ENCODE measurements at regions not wholly inside any gene's neighbourhood (a gene's known extent, or its start where the extent isn't known, plus 50 kb on each side); places are given as distances from the start of the nearest gene placed in this dataset.

DNA sequence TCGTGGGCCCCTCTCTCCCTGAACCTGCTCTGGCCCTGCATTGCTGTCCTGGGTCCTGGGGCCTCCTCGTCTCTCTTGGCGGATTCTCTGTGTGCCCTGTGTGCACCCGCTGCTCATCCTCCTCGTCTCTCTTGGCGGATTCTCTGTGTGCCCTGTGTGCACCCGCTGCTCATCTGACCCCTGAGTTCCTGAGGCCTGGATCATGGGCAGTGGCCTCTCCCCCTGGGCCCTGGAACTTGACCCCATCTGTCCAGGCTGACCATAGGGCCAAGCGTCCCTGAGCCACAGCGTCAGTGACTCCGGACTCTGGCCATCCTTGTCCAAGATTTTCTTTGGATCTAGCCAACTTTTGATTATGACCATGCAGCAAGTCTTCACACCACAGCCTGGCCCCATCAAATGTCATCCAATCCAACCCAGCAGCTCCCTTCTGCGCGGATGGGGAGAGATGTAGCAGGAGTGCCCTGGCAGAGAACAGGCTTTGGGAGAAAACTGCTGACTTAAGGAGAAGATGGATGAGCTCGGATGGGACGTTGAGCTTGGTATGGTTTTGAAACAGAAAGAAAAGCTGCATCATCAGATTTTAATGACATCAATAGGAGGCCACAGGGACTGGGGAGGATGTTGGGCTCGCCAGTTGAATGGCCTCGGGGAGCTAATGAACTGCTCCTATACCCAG, 455.1 kb upstream of the HS6ST1 start:
- no peak for DNase-seq

DNA sequence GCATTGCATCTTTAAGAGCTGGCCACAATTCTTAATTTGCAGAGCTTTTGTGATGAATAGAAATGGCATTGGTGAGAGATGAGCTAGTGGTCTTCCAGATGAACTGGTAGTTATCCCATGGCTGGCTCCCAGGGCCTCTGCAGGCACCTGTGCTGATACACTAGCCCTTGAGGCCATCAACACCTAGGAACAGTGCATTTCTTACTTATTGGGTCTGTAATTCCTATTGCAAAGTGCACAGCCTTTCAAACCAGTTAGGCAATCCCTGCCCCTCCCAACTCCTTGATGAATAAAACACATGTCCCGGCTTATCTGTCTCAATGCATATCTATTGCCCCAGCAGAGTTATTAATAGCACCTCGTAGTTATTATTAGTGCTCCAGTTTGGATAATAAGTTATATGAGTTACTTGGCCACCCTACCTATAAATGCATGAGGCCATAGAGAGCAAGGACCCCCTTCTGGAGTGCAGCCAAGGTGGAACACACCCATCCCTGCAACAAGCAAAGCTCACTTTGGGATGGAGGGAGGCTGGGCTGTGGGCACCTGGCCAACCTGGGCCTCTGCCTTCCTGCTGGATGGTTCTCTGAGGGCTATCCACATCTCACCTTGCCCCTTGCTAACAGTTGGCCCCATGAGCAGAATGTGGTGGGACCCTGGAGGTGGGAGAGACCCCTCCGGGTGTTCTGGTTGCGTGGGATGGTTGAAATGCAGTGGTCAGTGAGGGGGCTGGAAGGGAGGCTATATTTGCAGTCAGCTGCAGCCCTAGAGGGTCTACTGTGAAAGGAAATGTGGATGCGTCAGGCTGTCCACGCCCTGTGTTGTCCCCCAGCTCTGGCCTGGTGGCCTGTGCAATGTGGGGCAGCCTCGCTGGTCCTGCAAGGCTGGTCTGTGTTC, 455.9 kb upstream of the HS6ST1 start:
- no peak for DNase-seq

DNA sequence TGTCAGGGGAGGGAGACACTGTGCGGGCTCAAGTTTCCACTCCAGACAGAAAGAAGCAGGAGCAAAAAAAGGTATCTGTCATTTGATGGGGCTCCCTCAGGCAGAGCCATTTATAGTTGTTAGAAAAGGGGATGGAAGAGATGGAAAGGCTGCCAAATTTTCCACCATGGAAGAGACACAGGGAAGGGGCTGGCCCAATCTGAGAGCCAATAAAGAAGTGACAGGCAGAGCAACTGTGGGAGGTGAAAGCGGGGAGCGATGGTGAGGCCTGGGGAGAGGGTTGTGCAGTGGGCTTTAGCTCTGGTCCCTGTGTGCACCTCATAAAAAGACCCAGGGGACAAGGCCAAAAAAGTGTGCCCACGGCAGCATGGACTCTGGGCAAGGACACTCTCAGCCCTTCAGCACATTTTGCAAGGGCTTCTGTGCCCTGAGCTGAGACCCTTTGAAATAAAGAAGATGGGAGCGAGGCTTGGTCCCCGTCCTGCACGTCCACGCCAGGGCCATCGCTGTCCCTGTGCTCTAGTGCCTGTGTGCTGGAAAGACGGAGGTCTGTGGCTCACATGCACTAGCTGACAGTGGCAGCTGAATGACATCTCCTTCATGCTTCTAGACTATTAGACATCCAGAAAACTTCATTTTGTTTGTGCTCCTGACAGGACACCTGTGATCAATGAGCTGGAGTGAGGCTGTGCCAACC, 456.7 kb upstream of the HS6ST1 start:
- DNase-seq = no peak

DNA sequence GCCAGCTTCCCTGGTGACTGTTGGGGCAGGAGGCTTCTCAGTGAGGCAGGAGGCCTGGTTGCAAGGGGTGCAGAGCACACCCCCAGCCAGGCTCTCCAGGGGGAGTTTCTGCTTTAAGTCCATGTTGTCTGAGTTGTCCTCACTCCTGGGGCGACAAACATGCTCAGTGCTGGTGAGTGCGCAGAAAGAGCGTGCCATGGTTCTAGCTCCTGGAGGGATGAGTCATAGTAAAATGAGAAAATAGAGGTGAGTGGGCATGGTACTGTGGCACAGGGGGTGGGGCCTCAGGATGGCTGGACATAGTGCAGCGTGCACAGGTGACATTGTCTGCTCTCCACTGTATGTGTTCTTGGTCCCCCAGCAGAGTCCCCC, 457.2 kb upstream of the HS6ST1 start:
- DNase-seq = no peak

DNA sequence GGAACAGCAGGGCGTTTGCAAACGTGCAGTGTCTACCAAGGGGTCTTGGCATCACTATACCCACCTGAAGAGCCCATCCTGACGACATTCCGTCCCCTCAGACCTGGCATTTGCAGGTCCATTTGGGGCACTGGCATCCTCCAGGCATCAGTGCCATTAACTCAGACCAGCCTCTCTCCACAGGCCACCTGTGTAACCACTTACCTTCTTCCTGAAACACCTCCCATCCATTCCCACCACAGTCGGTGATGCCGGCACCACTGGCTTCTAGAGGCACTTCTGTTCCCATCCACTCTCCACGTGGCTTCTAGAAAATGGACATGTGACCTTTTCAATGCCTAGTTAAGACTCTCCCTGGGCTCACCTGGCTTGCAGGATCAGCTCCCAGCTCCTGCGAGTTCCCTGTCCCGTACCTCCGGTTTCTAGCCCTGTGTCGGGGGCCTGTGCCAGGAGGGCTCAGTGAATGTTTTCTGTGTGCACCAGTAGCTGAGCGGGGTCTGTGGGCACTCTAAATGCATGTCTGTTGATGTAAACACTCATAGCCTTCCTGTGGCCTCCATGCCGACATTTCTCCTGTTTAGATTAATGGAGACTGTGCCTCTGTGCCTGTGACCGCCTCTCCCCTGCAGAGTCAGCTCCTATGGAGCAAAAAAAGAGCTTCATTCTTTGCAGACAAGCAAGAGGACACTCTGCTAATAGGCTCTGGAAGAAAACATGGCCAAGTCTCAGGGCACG, 458.0 kb upstream of the HS6ST1 start:
- no peak for DNase-seq

DNA sequence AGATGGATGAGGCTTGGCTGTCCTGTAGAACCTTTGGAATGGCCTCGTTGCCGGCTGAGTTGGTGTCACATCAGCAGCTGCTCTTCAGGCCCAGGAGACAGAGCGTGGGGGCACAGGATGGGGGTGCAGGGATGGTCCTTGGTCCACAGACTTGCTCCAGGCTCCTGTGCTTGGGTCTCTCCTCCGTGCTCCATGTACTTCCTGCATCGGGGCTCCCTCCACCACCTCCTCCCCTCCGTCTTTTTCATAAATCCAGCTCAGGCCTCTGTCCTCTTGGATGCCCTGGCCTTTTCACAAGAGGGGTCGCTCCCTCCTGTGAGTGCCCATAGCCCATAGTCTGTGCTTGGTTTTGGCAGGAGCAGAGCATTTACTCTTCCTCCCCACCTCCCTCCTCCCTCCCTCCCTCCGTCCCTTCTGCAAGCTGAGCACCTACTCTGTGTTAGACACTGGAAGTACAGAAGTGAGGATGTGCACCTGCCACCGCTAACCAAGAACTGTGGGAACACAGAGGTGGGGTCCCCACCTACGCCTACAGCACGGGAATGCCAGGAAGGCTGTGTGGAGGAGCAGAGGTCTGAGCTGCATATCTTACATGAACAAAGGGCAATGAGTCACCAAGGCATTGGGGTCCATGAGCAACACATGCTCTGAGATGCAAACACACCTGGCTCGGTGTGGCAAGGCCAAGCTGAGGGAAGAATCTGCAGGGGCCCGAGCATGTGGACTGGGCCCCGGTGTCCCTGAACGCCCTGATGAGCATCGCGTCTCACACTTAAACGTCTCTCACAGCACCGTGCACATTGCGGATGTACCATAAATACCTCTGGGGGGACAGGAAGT, 458.7 kb upstream of the HS6ST1 start:
- no peak for DNase-seq

DNA sequence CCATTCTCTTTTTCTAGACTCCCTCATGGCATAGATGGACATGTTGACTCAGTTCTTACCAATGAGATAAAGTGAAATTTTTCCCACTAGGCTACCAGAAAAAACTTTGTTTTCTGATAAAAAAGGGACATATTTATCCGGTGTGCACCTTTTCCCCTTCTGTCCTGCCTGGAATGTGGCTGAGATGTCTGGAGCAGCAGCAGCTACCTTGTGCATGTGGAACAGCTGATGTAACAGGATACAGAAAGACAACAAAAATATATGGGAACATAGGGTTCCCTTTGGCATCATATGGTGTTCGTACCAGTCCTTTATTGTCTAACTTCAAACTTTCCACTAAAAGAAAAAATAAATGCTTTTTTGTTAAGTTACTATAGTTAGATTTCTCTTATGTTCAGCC, 460.2 kb upstream of the HS6ST1 start:
- no peak for DNase-seq

DNA sequence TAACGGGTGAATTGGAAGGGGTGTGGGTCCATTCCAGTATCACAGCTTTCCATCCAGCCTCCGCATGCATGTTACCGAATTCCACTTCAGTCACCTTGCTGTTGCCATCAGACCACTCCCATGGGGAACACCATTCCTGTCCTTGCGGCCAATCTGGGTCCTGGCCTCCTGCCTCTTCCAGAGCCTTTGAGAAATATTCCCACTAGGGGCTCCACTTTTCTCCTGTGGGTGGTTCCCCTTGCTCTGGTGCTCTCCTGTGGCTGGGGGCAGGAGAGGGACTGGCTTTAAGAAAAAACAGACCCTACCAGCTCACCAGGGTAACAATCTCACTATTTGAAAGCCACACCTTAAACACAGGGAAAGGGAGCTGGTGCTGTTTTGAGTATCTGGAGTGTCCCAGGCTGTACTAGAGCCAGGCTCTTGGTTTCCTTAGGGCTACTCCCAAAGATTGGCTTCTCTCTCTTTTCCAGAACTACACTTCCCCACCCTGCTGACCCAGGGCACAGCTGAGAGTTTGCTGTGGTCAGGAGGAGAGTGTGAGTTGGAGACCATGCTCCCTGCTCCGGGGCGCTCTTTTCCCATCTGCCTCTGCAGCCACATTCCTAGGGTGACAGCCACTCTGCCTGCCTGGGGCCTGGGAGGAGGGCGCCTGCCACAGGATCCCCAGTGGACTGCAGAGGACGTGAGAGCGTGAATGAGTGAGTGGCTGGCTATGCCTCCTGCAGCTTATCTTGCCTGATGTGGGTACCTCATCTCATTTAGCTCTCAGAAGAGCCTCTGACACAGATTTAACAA, 460.8 kb upstream of the HS6ST1 start:
- no peak for DNase-seq

DNA sequence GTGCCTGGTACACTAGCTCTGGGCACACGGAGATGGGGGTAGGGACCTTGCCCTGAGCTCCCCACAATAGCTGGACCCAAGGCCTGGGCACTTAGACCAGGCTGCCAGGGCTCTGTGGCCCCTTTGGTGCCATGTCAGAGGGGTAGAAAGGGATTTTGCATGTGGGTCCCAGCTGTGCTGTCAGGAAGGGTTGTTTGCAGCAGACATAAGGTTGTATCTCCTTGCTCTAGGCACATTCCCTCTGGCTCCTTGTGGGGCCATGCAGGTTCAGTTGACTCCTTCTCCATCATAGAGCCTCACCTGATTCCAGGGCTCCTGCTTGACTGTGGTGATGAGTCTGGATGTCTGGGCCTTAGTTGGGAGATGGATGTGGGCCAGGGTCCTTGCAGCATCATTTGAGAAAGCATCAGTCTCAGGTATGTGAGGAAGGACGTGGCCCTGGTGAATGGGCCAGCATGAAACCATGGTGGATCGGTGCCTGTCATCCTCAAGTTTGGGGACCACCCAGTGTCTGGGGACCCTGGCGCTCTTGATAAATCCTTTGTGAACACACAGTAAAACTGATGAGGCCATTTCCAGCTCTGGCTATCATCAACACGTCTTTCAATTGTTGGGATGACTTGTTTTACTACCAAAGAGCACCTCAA, 461.9 kb upstream of the HS6ST1 start:
- DNase-seq = no peak

DNA sequence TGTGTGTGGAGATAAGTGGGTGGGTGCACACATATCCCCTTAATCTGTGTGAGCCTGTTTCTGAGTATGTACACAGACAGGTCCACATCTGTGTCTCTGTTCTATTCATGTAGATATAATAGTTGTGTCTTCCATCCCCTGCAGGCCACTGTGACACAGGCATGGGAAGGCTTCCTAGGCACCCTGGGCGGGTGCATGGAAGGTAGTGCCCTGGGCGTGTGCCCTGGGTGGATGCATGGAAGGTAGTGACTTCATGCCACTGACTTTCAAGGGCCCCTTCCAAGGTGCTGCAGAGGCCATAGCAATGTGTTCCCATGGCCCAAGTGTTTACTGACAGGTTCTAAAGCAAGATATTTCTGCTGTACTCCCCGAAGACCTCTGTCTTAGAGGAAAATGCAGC, 462.5 kb upstream of the HS6ST1 start:
- no peak for DNase-seq

DNA sequence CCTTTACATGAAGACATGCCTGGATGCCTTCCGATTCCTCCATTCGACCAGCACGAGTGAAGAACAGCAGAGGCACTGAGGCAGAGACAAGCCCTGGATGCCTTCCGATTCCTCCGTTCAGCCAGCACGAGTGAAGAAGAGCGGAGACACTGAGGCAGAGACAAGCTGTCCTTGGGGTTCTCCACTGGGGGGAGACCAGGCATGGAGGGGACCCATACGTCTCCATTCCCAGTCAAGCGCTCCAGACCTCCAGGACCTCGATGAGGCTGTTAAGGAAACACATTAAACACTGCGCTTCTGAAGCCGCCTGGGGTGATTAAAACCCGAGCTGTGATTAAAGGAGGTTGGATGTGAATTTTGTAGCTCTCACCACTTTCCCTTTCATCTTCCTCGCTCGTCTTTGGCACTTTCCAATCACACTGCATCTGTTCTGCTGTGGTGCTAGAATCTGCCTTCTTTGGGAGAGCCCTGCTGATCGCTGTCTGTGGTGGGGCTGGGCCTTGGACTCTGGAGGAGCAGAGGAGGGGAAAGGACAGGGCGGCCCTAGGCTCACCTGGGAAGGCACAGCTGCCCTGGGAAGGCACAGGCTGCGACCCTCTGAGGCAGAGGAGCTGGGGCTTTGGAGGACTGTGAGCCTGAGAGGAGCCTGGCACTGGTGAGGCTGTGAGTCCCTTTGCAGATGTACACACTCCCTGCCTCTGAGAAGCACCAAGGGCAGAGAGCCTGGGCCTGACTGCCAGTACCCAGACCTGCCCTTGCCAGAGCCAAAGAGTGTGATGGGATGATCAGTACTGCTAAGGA, 463.1 kb upstream of the HS6ST1 start:
- no peak for DNase-seq

DNA sequence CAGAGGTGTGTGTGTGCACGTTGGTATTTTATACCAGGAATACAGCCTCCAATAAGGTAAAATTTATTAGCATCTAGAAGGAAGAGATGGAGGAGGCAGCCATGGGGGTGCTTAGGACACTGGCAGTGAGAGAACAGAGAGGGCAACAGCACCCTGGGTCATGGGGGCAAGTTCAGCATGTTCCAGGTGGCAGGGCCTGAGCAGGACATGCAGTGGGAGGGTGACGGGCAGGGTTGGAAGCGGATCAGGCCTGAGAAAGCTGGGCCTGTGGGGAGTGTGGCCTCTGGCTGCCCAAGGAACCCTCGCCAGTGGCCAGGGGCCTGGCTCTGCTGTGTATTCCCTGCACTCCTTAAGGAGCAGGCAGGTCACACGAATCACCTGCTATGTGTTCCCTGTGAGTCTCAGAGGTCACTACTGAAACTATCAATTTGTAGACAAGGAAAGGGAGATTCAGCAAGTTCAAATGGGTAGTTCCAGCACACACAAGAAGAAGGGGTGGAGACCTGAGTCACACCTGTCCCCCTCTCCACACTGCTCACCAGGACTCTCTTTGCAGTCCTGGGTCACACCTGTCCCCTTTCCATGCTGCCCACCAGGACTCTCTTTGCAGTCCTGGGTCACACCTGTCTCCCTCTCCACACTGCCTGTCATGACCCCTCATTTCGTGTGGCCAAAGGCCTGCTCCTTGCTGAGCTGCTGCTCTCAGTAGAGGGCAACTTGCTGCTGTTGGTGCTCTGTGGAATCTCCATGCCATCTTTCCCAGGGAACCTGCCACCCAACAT, 463.9 kb upstream of the HS6ST1 start:
- no peak for DNase-seq

DNA sequence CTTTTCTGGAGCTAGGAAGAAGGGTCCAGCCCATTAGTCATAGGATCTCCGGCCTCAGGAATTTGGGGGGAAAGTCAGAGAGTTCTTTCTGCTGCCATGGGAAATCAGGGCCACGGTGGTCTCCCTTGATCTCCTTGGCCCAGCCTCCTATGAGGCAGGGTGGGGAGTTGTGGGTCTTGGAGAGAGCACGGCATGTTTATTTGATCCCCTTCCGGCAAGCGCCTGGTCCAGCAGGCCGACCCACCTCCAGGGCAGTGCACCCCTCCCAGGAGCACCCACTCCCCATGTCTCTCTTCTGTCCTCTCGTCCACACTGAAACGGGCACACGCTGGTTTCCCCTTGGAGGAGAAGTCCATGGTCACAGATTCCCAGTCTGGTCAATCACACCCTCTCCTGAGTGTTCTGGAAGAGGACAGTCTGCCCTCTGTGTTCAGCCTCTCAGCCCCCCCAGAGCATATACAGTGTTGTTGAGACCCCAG, 464.6 kb upstream of the HS6ST1 start:
- DNase-seq = no peak

DNA sequence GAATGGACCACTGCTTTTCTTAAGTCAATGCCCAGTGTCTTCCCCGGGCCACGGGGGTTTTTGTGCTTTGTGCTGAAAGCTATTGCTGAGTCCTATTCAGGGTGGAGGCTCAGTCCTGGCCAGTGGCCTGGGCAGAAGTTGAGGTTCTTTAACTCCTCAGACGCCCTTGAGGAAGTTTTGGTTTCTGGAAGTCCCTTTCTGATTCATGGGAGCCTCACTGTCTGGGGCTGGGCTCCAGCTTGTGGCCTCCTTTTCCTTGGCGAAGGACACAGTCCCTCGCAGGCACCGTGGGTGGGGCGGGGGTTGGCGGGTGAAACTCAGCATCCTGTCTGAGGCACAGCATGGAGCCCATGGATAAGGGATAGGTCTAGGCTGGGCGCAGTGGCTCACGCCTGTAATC, 465.2 kb upstream of the HS6ST1 start:
- DNase-seq = no peak

DNA sequence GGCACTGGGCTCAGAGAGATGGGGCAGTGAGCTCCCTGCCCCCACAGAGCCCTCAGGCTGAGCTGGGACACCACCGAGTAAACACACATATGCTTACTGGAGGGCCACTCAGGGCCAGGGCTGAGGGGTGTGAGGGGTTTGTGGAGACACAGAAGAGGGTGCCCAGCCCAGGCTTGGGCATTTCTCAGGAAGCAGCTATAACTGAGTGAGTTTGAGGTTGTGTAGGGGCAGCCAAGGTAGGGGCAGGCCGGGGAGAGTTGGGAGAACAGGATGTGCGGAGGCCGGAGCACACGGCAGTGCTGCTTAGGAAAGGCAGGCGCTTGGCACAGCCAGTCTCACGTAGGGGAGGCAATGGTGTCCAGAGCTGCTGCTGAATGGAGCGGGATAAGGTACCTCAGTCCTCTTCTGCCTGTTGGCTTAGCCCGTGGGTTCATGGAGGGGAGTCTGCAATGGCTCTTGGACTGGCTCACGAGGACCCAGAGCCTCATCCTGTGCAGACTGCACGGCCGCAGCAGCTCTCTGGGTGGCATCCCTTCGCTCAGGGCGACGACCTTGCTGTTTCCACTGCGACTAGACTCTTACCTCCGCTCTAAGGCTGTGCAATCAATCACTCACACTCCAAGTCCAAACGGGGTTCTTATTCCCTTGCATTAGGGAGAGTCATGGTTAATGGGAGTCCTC, 466.1 kb upstream of the HS6ST1 start:
- no peak for DNase-seq

DNA sequence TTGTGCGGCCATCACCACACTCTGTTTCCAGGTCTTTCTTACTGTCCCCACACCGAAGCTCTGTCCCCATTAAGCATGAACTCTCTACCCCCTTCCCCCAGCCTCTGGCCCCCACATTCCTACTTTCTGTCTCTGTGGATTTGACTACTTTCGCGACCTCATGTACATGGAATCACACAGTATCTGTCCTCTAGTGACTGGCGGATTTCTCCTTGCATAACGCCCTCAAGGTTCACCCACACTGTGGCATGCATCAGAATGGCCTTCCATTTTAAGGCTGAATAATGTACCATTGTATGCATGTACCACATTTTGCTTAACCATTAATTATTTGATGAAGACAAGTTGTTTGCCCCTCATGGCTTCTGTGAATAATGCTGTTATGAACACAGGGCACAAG, 467.6 kb upstream of the HS6ST1 start:
- DNase-seq = no peak

DNA sequence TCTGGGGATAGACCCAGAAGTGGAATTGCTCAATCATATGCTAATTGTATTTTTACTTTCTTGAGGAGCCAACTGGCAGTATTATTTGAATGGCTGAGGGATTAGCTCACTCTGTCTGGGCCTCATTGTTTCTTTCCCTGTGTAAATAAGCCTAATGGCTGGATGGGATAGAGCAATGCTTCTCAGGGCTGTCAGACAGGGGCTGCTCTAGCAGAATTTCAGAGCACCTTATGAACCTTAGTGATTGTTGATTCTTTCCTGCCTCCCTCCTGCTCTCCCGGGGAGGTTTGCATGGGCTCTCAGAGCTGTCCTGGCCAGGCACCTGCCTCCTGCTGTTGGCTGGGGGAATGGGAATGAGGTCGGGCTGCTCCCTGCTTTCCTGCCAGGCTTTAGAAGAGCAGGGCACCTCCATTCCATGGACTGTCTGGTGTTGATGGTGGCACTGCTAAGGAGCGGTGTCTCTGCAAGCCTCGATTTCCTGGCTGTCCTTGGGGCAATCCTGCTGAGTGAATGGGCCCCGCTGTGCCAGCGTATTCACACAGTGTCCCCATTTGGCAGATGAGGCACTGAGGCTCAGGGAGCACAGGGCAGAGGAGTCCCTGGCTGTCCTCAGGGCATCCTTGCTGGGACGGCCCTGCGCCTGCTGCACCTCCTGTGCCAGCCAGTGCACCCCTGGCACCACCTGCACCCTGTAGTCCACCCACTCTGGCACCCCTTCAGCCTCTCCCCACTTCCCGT, 468.2 kb upstream of the HS6ST1 start:
- no peak for DNase-seq

DNA sequence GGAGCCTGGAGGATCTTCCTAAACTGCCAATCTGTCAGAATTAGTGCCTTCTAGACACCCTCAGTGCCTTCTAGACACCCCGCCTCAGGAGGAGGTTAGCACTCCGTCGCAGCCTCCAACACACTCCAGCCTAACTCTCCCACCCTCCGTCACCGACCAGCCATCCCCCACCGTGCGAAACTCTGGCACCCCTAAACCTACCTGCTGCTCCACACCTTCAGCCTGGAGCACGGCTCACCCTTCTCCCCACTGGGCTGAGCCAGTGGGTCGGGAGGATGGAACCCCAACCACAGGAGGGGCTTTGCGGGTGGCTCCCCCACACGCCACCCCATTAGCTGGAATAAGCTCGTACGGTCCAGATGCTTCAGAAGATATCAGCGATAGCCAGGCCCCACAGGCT, 468.9 kb upstream of the HS6ST1 start:
- no peak for DNase-seq
